ENCODE measurements at regions not wholly inside any gene's neighbourhood (a gene's known extent, or its start where the extent isn't known, plus 50 kb on each side); places are given as distances from the start of the nearest gene placed in this dataset.
"Not testable (repeated sequence)": the region's sequence is repeated elsewhere in the genome, so short reads cannot be mapped to it uniquely, and the experiment has no call there.

- DNase-seq = no peak
Observed at GRCh38 chr4:141347684-141348083, 127.0 kb downstream of the ZNF330 start.

- DNase-seq = no peak
Observed at GRCh38 chr4:141348125-141348524, 127.4 kb downstream of the ZNF330 start.

DNA sequence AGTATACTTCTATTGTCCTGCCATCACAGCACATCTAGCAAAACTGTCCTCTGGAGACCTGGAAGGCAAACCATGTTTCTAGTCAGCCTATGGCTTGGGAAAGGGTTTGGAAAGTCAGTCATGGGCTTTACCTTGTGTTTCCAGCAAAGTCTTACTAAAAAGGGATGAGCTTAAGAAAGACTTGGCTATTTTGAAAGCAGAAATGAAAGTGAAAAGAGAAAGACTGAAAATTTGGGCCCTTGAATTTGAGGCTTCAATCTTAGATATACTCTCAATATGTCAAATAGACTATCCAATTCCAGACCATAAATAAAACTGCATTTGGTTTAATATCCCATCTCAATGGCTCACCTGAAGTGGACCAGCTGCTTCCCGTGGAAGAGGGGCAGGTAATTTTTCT, 127.9 kb downstream of the ZNF330 start:
- DNase-seq = no peak

DNA sequence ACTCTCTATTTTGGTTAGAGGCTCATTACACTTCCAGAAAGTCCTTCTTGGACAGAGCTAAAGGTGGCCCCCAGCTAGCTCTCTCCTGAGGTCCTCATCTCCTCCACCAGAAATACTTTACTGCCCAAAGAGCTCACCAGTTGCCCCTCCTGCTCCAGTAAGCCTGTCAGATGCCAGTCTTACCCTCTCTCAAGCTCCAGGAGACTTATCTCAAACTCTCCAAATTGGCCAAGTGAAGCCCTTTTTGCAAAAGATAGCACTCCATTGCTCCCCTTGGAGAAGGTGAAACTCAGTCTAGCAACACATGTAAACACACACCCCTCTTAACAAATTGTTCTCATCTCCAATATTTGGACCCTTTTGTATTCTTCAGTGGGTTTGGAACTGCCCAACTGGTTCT, 128.5 kb downstream of the ZNF330 start:
- DNase-seq = no peak

DNA sequence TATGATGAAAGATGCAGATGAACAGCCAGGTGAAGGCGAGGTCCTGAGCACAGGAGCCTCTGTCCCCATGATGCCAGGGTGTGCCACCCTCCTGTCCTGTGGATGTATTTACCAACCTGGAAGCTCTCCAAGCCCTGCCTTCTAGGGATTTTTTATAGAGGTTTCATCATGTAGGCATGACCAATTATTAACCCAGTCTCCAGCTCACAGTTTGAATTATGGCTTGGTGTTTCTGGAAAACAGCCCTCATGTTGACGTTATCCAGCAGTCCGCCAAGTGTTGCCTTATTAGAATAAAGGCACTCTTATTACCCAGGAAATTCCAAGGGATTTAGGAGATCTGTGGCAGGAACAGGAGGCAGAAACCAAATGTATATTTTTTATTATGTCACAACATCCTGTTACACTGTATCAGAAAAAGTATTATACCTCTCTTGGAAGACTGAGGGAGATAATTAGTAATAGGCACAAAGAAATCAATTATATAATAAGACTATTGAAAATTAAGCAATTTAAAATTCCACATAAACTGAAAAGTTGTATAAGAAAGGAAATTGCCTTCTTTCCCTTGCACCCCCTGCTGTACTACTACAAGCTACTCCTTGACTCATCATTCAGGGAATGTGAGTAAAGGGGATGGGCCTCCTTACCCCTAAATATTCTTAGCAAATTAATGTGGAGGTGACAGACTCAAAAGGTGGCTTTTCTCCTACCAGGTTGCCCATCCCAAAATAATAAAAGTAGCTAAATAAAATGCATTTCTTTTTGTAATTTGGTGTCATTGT, 129.6 kb downstream of the ZNF330 start:
- DNase-seq = peak; percentile 19

- DNase-seq = no peak
Observed at GRCh38 chr4:141352331-141352730, 131.6 kb downstream of the ZNF330 start.

DNA sequence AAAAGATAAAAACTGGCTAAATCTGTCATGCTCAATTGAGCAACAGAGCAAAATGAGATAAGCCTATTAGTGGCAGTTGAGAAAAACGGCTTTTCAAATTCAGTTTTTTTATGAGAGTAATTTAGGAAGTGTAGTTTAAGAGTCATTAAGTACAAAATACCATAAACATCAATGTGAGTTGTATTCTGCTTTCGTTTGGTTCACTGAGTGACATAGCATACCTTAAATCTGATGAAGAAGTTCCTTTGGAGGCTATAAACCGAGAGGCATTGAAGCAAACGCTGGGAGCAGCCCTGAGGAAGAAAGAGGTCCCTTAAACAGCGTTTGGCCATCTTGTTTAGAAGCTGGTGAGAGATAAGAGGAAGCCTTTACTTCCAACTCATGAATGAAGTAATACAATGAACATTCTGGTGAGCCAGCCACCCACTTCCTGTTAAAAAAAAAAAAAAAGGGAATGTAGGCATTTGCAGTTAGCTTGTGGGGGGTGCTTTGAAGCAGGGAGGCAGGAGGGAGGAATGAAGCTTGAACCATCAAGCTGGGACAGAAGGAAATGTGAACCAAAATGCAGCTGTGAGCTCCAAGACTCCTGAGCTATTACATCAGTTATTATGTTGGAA, 132.3 kb downstream of the ZNF330 start:
- DNase-seq = no peak

DNA sequence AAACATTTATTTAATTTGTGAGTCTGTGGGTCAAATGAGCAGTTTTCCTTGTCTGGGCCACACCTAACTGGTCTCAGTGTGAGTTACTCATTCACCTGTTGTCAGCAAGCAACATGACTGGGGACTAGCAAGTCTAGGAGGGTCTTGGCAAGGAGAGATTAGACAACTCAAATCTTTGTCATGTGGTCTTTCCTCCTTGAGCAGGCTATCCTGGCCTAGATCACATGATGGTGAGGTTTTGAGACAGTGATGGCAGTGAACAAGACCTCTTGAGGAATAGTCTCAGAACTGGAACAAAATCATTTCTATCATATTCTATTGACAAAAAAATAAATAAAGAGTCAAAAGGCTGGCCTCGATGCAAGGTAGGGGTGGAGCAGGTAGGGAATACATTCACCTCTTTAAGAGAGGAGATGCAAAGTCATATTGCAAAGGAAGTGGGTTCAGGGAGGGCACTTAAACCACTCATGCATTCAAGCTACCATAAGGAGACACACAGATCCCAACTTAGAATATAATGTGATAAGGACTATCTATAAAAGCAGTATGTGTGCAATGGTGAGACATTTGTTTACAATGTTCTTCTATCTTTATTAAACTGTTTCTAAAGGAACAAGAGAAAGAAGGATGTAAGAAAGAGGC, 135.7 kb downstream of the ZNF330 start:
- no peak for DNase-seq

DNA sequence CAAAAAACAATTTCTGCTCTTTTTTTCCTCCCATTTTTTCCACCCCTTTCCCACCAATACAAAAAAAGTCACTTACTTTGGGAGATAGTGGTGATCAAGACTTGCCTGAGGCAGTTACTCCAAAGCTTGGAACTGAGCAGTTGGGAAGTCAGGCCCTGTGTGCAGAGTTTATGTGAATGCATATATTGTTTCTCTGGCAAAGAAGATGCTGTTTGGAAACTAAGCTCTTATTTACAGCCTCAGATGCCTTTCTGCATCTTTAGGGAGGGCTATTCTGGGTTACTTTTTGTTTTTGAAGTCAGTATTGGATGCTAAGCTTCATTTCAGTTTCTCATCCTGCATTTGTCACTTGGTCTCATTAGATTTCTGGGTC, 136.3 kb downstream of the ZNF330 start:
- no peak for DNase-seq

- DNase-seq = not testable (repeated sequence)
Observed at GRCh38 chr4:141368241-141368640, 147.5 kb downstream of the ZNF330 start.

GRCh38 chr4:141371206-141371605, 150.5 kb downstream of the ZNF330 start:
- DNase-seq = no peak

- DNase-seq = peak; percentile 6
Observed at GRCh38 chr4:141375855-141376254, 155.2 kb downstream of the ZNF330 start.

GRCh38 chr4:141376769-141377168, 156.1 kb downstream of the ZNF330 start:
- DNase-seq = no peak

DNA sequence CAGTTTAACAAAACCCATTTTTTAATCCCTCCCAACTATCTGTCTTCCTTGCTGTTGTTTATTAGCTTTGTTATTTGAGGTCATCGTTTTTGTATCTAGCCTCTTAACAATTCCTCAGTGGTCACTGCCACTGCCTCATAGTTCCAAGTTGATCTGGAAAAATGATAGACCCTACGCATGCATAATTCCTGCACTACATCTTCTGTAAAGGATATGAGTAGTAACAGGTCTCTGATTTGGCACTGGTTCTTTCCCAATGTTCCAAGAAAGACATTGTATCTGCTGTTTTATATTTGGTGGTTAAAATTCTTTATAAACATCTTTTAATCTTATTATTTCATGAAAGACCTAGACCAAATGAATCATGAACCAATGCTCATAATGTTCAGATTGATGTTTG, 166.6 kb downstream of the ZNF330 start:
- no peak for DNase-seq

- DNase-seq = no peak
Observed at GRCh38 chr4:141388481-141388880, 167.8 kb downstream of the ZNF330 start.

GRCh38 chr4:141389649-141390048, 169.0 kb downstream of the ZNF330 start:
- no peak for DNase-seq

- DNase-seq = no peak
Observed at GRCh38 chr4:141390571-141390970, 169.9 kb downstream of the ZNF330 start.

DNA sequence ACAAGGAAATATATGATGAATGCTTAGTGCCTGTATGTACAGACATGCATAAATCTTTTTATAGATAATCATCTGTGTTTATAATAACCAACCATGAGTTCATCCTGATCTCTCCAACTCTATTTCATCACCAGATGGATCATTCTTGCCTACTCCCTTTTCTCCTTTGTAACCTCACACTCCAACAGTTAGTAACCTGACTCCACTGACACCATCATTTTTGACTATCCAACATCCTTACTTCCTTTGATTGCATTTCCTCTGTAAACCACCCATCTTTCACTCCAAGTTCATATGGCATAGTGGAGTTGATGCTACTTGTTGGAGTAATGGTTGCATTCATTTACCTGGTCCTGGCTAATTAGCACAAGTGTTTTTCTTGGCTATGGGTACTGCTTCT, 170.6 kb downstream of the ZNF330 start:
- peak; percentile 50 for DNase-seq

- peak; percentile 58 for DNase-seq
Observed at GRCh38 chr4:141391771-141392170, 171.1 kb downstream of the ZNF330 start.

DNA sequence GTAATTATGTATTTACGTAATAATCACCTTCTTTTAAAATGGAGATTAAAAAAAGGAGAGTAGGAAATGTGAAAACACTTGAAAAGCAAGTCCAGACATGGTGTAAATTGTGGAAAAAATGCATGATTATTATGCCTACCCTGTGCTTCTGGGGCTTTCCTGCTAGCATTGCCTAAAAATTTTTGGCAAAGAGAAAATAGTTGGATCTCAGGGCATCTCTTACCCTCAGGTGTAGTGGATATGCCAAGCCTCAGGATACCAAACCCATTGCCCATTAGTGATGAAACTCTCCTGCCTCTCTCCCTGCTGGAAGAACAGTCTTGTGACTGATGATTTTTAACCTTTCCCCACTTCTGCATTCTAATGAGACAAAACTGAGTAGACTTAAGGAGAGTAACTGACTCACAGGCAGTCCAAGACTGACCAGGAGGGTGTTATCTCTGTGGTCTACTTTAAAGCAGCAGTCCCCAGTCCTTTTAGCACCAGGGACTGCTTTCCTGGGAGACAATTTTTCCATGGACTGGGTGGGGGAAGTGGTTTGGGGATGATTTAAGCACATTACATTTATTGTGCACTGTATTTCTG, 174.6 kb downstream of the ZNF330 start:
- no peak for DNase-seq

GRCh38 chr4:141395919-141396318, 175.2 kb downstream of the ZNF330 start:
- no peak for DNase-seq

DNA sequence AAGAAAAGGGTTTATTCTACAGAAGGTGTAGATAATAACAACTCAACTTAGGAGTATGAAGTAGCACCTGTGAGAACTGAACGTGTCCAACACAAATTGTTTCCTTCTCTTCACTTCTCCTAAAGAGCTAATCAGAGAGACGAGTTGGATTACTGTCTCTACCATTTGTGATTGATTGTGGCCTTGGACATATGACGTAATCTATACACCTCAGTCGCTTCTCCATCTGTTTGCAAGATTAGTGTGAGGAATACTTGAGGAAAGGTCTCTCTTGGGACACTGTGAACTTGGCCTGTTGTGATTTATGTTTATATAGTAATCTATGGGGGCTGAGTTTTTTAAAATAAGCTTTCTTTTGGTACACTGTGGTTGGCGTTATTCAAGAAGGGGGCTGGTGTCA, 182.0 kb downstream of the ZNF330 start:
- no peak for DNase-seq

- DNase-seq = no peak
Observed at GRCh38 chr4:141403782-141404181, 183.1 kb downstream of the ZNF330 start.

DNA sequence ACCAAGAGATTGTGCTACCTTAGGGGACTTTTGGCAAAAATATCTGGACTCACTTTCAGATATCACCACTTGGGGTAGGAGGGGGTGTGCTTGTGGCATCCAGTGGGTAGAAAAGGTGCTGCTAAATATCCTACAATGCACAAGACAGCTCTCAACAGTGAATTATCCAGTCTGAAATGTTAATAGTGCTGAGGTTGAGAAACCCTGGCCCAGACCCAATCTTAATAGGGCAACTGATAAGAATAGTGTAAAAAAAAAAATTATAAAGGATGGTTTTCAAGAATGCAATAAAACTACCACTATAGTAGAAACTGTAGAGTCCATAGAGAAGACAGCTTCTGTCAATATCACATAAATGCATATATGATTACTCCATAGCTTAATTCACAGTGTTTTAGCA, 185.5 kb downstream of the ZNF330 start:
- DNase-seq = no peak

Data from NCI-H1092 treated with DMSO at 0.1 percent for 48 hours (cell line).